ENCODE measurements at regions not wholly inside any gene's neighbourhood (a gene's known extent, or its start where the extent isn't known, plus 50 kb on each side); places are given as distances from the start of the nearest gene placed in this dataset.

DNA sequence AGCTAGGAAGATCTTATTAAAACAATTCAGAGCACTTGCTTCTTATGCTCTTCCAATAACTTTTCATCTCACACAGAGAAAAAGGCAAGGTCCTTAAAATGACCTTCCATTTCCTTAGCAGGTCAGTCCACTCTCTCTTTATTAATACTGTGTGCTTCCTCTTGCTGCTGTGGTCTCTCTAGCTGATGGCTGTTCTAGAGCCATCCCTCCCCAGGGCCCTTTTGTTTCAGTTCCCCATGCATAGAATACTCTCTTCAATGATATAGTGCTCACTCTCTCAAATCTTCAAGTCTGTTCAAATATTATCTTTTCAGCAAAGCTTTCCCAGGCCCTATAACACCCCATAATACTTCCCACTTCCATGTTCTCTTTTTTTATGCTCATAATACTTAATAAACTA lies 469.3 kb downstream of the METTL4 start:
- no peak for DNase-seq (ENCODE audit: low read depth in 2 of 2)

DNA sequence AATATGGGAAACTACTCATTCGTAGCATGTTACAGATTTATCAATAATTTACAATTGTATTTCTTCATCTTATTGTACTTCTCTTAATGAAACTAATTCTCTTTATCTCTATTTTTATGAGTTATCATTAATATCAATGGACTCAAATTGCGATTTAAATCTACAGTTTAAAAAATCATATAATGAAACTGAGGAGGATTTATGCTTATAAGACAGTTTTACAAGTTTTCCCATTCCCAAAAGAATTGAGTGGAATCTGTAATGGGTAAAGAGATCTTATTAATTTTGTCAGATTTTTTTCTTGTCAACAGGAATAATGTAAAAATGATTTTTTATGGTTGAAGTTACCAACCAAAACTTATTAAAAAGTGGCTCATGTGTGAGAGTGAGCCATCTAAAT lies 468.0 kb downstream of the METTL4 start:
- no peak for DNase-seq (ENCODE audit: low read depth in 2 of 2)

- peak in 1 of 2 donors; percentile 56 for DNase-seq (ENCODE audit: low read depth in 2 of 2)
Measured at GRCh38 chr18:2104620-2105462, 466.5 kb downstream of the METTL4 start.

DNA sequence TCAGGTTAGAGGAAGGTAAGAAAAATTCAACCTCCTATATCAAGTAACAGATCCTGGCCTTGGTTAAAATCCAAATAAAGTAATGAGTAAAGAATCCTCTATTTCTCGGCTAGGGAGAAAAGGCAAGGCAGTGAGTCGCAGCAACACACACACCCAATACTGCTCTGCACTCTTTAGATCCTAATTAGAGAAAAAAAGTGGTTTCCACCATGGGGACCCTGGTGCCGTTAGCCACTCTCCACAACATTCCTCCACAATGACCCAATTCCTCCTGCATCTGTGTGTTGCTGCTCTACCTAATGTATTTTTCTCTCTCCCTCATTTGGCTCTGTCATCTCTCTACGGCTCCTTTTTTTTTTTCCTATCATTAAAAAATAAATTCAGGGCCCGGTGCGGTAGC lies 462.7 kb downstream of the METTL4 start:
- no peak for DNase-seq (ENCODE audit: low read depth in 2 of 2)

DNA sequence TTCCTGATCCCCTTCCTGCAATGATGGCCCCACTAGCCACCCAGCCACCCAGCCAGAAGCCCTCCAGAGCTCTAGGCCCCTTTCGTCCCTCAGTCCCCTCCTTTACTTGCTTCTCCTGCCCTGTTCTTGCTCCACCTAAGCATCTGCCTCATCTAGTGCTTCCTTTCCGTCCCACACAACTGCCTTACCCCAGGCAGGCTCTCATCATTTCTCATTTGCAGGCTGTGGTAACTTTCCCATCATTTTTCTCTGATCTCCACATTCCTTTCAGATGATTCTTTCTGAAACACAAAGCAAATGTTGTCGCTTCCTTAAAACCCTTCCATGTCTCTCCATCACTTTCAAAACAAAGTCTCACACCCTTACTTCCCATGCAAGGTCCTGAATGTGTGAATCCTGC lies 459.8 kb downstream of the METTL4 start:
- DNase-seq (ENCODE audit: low read depth in 2 of 2): no peak

GRCh38 chr18:2112435-2113045 lies 458.8 kb downstream of the METTL4 start:
- no peak for DNase-seq (ENCODE audit: low read depth in 2 of 2)

GRCh38 chr18:2114289-2114688 lies 457.0 kb downstream of the METTL4 start:
- DNase-seq (ENCODE audit: low read depth in 2 of 2): no peak

GRCh38 chr18:2114765-2115164 lies 456.5 kb downstream of the METTL4 start:
- no peak for DNase-seq (ENCODE audit: low read depth in 2 of 2)

DNA sequence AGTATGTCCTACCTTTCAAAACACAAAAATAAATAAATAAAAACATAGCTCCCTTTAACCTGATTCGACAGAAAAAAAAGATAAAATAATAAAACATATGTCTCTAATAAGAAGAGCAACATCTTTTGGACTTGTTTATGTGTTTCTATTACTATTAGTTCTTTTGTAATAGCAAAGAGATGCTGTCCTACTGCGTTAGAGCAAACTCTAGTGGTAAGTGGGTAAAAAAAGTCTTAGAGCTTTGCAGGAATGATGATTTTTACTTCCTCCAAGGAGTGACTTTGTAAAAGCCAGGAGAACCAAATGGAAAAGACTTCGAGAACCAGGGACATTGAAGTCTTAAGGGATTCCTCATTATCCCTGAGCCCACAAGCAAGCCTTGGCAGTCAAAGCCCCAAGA lies 450.1 kb downstream of the METTL4 start:
- DNase-seq (ENCODE audit: low read depth in 2 of 2): no peak

- DNase-seq (ENCODE audit: low read depth in 2 of 2): no peak
Measured at GRCh38 chr18:2123077-2123476, 448.2 kb downstream of the METTL4 start.

DNA sequence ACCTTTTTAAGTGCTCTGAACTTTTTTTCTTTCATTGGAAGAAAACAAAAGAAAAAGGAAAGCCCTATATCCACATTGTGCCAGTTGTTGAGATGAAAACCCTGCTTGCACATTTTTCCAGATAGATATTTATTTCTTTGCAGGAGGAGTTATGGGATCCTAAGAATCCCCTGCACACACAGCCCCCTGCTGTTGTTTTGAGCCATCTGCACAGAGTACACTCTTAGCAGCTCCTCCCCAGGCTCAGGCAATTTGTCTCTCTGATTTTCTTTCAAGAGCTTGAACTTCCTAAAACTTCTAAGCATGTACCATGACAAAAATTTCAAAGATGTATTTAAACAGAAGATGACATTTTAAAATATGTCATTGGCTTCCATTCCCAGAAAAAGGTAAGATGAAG lies 436.9 kb downstream of the METTL4 start:
- no peak for DNase-seq (ENCODE audit: low read depth in 2 of 2)

DNA sequence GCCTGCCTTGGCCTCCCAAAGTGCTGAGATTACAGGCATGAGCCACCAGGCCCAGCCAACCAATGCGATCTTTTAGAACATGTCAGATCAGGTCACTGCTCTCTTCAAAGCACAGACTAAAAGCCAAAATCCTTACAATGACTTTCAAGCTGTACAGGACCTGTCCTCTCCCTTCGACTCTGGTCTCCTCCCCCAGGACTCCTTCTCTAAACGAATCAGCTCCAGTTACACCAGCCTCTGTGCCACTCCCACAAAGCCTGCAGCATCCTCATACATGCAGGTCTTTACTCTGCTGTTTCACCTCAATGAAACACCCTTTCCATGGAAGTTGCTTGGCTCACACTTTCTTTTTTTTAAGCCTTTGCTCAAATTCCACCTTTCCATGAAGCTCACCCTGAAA lies 436.0 kb downstream of the METTL4 start:
- no peak for DNase-seq (ENCODE audit: low read depth in 2 of 2)

DNA sequence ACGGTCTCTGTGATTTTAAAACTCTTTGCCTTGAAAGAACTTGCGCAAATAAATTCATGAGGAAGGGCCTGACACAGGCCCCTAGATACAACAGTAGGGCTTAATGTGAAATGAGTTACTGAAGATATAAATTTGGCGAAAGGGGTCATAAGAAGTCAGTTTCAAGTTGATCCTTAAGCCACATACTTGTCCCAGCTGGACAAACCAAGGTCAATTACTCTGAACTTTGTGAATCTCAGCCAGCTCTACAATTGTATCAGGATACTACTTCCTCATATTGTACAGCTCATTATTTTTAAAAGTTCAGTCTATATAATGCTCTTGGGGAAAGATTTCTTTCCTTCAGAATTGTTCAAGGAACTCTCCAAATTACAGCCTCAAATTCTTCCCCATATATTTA lies 432.8 kb downstream of the METTL4 start:
- DNase-seq (ENCODE audit: low read depth in 2 of 2): no peak

DNA sequence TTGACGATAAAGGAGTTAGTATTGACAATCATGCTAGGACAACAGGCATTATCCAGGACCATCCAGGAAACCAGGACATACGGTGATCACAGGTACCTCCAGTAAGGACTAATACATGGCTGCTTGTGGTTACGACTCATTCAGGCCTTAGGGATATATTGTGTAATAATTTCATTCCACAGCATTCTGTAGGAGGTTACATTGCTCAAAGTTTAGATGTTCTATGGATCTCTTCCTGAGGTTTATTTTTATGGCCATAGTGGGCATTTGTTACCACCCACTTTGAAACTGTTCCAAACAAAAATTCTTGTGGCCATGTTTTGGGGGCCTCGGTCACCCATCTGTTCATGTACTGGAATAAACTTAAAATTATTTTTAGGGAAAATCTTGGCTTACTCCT lies 431.6 kb downstream of the METTL4 start:
- no peak for DNase-seq (ENCODE audit: low read depth in 2 of 2)

GRCh38 chr18:2143636-2144035 lies 427.7 kb downstream of the METTL4 start:
- DNase-seq (ENCODE audit: low read depth in 2 of 2): no peak

DNA sequence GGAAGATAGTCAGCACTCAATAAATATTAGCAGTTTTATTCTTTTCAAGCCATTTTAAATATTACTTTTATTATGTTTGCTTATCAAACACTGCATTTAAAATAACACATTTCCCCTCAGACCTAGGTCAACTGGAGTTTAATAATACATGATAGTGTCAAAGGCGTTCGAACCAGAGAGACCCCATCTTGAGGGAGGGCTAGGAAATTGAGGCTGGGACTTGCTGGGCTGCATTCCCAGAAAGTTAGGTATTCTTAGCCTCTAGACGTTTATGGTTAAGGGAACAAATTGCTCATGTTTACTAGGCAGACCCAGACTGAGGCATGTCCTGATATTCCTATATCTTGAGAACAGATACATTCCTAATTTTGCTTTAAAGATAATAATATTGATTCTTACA lies 426.5 kb downstream of the METTL4 start:
- DNase-seq (ENCODE audit: low read depth in 2 of 2): no peak

GRCh38 chr18:2146092-2146491 lies 425.2 kb downstream of the METTL4 start:
- DNase-seq (ENCODE audit: low read depth in 2 of 2): no peak

- no peak for DNase-seq (ENCODE audit: low read depth in 2 of 2)
Measured at GRCh38 chr18:2146754-2147153, 424.6 kb downstream of the METTL4 start.

- no peak for DNase-seq (ENCODE audit: low read depth in 2 of 2)
Measured at GRCh38 chr18:2147476-2148230, 423.7 kb downstream of the METTL4 start.

DNA sequence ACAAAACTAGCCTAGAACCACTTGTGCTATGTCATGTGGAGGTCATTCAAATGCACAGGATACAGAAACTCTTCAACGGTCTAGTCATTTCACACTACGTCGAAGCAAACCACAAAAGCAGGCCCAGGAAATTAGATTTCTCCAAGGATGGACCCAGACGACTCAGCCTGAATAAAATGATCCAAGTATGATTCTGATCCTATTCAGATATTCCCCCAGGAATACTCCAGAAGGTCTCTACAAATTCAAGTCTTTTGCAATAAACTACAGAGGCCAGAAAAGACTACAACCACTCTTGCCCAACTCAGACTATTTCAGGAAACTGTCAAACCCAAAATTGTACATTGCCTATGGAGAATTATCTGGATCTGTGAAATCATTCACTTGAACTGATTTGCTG lies 422.5 kb downstream of the METTL4 start:
- no peak for DNase-seq (ENCODE audit: low read depth in 2 of 2)

DNA sequence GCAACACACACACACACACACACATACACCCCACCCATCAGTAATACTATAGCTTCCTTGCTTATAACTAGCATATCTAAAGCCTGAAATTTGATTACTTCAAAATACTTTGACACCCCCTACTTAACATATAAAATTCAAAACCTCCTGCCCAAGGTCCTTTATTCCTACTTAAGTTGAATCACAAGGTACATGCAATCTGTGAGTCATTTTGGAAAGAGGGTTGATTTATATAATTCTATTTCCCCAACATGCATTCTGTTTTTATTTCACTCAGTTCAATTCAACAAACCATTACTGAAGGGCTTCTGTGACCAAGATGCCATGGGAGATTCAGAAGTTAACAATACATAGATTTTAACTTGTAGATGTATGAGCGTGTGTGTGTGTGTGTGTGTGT lies 420.7 kb downstream of the METTL4 start:
- DNase-seq (ENCODE audit: low read depth in 2 of 2): no peak

DNA sequence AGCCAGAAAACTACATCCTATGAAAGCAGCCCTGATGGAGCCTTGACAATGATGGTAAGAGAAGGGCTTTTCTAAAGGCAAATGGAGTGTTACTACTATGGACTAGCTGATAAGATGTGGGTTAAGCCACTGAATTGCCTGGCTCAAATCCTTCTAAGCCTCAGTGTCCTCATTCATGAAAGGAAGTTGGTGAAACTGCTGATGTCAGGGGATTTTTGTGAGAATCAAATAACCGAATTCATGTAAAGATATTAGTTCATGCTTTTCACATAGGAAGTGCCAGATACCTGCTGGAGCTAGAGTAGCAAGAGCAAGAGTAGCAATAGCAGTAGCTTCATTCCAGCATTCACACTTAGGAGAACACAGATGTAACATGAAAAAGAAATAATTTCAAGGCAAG lies 417.0 kb downstream of the METTL4 start:
- no peak for DNase-seq (ENCODE audit: low read depth in 2 of 2)

All from dermis microvascular lymphatic vessel endothelial cell (primary cell).